Stomach (tissue), 4 donors: ENCODE measurements at regions not wholly inside any gene's neighbourhood (a gene's known extent, or its start where the extent isn't known, plus 50 kb on each side); places are given as distances from the start of the nearest gene placed in this dataset.

Experiments used
- EP300 ChIP-seq: sonication (generic); formaldehyde crosslinking; IDR thresholded peaks from one replicate; pipeline ENCODE4 v1.6.1; 2017; ENCODE audit warnings: antibody characterized with exemption
- POLR2A ChIP-seq, 4 donors: fragments of 450-650 bp; IDR thresholded peaks; one replicate each; pipeline ENCODE4 v1.6.1; 2016; ENCODE audit warnings: antibody characterized with exemption in 4 of 4, control low read depth in 2 of 4, mild to moderate bottlenecking in 1 of 4, moderate library complexity in 1 of 4
- POLR2AphosphoS5 ChIP-seq, 3 donors: sonication (generic); formaldehyde crosslinking; IDR thresholded peaks; one replicate each; pipeline ENCODE4 v1.6.1; 2016; ENCODE audit warnings: antibody characterized with exemption in 3 of 3
- TF ChIP-seq, protein P1 (sequence below), 7 experiments: fragments of 450-650 bp in 4 of 7; fragments of 200-600 bp in 3 of 7; sonication (generic) in 3 of 7; IDR thresholded peaks; one replicate each; pipeline ENCODE4 v1.5.1; 2016 to 2019; ENCODE audit warnings: antibody characterized with exemption in 7 of 7, control low read depth in 2 of 7, mild to moderate bottlenecking in 1 of 7

DNA sequence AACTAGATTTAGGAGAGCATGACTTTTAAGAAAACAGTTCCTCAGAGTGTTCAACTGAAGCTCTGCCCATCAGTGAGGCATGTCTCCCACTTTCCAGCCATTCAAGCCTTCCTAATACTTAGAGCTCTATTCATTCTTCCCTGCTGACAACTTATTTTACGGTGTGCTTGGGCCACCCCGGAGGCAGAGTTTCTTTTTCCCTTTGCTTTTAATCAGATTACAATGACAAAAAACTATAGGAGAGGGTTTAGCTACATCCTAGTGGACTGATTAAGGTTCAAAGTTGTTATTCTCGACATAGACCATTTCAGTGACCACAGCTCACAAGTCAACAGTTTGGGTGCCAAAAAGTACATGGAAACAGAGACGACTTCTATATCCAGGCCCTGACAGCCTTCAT, 167.8 kb upstream of the TRIB2 start:
- TF ChIP-seq, protein P1, sequence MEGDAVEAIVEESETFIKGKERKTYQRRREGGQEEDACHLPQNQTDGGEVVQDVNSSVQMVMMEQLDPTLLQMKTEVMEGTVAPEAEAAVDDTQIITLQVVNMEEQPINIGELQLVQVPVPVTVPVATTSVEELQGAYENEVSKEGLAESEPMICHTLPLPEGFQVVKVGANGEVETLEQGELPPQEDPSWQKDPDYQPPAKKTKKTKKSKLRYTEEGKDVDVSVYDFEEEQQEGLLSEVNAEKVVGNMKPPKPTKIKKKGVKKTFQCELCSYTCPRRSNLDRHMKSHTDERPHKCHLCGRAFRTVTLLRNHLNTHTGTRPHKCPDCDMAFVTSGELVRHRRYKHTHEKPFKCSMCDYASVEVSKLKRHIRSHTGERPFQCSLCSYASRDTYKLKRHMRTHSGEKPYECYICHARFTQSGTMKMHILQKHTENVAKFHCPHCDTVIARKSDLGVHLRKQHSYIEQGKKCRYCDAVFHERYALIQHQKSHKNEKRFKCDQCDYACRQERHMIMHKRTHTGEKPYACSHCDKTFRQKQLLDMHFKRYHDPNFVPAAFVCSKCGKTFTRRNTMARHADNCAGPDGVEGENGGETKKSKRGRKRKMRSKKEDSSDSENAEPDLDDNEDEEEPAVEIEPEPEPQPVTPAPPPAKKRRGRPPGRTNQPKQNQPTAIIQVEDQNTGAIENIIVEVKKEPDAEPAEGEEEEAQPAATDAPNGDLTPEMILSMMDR (IDR thresholded peaks at IDR 0.05): no peak
- TF ChIP-seq EP300 (no peak), POLR2A (IDR thresholded peaks at IDR 0.05) (no peak), POLR2AphosphoS5 (IDR thresholded peaks at IDR 0.05) (no peak)
